ENCODE measurements at regions not wholly inside any gene's neighbourhood (a gene's known extent, or its start where the extent isn't known, plus 50 kb on each side); places are given as distances from the start of the nearest gene placed in this dataset.

GRCh38 chr2:180572346-180572745 is 408.1 kb upstream of the UBE2E3 start:
- Histone ChIP-seq H3K4me1 (ENCODE audit: control insufficient read depth in 2 of 2, insufficient read depth in 2 of 2, low read length in 2 of 2) (peaks cover 0 to 6% of the 10 kb centered on the region in 2 donors), H3K9me3 (ENCODE audit: control insufficient read depth in 2 of 2, low read length in 2 of 2) (no peaks in the 10 kb centered on the region), H3K36me3 (ENCODE audit: control insufficient read depth in 2 of 2, insufficient read depth in 2 of 2, low read length in 2 of 2) (no peaks in the 10 kb centered on the region), H3K27ac (ENCODE audit: low read depth in 2 of 2, low read length in 2 of 2) (no peak overlapping the region), H3K4me3 (ENCODE audit: low read length in 2 of 2) (no peak overlapping the region), H3K9ac (ENCODE audit: low read depth in 1 of 2, low read length in 2 of 2) (no peak overlapping the region), H3K27me3 (ENCODE audit: control insufficient read depth in 2 of 2, insufficient read depth in 2 of 2, low read length in 2 of 2) (no peaks in the 10 kb centered on the region)

- Histone ChIP-seq H3K27me3 (ENCODE audit: control insufficient read depth in 2 of 2, insufficient read depth in 2 of 2, low read length in 2 of 2) (no peaks in the 10 kb centered on the region), H3K27ac (ENCODE audit: low read depth in 2 of 2, low read length in 2 of 2) (no peak overlapping the region), H3K36me3 (ENCODE audit: control insufficient read depth in 2 of 2, insufficient read depth in 2 of 2, low read length in 2 of 2) (no peaks in the 10 kb centered on the region), H3K4me1 (ENCODE audit: control insufficient read depth in 2 of 2, insufficient read depth in 2 of 2, low read length in 2 of 2) (peaks cover 0 to 6% of the 10 kb centered on the region in 2 donors), H3K4me3 (ENCODE audit: low read length in 2 of 2) (no peak overlapping the region), H3K9me3 (ENCODE audit: control insufficient read depth in 2 of 2, low read length in 2 of 2) (no peaks in the 10 kb centered on the region), H3K9ac (ENCODE audit: low read depth in 1 of 2, low read length in 2 of 2) (no peak overlapping the region)
These were observed 408.8 kb upstream of the UBE2E3 start for GRCh38 chr2:180571559-180571958.

GRCh38 chr2:180570864-180571263 is 409.5 kb upstream of the UBE2E3 start:
- H3K36me3 ChIP-seq (ENCODE audit: control insufficient read depth in 2 of 2, insufficient read depth in 2 of 2, low read length in 2 of 2) = no peaks in the 10 kb centered on the region

GRCh38 chr2:180564051-180564450 is 416.4 kb upstream of the UBE2E3 start:
- no peaks in the 10 kb centered on the region for H3K27me3 ChIP-seq (ENCODE audit: control insufficient read depth in 2 of 2, insufficient read depth in 2 of 2, low read length in 2 of 2)
- H3K4me3 ChIP-seq (ENCODE audit: low read length in 2 of 2) = no peak overlapping the region
- no peak overlapping the region for H3K27ac ChIP-seq (ENCODE audit: low read depth in 2 of 2, low read length in 2 of 2)
- H3K36me3 ChIP-seq (ENCODE audit: control insufficient read depth in 2 of 2, insufficient read depth in 2 of 2, low read length in 2 of 2) = no peaks in the 10 kb centered on the region
- H3K9me3 ChIP-seq (ENCODE audit: control insufficient read depth in 2 of 2, low read length in 2 of 2) = no peaks in the 10 kb centered on the region
- peaks cover 0 to 6% of the 10 kb centered on the region in 2 donors for H3K4me1 ChIP-seq (ENCODE audit: control insufficient read depth in 2 of 2, insufficient read depth in 2 of 2, low read length in 2 of 2)
- no peak overlapping the region for H3K9ac ChIP-seq (ENCODE audit: low read depth in 1 of 2, low read length in 2 of 2)

More at GRCh38 chr2:180570864-180571263, 409.5 kb upstream of the UBE2E3 start:
- Histone ChIP-seq H3K4me1 (ENCODE audit: control insufficient read depth in 2 of 2, insufficient read depth in 2 of 2, low read length in 2 of 2) (peaks cover 0 to 6% of the 10 kb centered on the region in 2 donors), H3K27ac (ENCODE audit: low read depth in 2 of 2, low read length in 2 of 2) (no peak overlapping the region), H3K4me3 (ENCODE audit: low read length in 2 of 2) (no peak overlapping the region), H3K9ac (ENCODE audit: low read depth in 1 of 2, low read length in 2 of 2) (no peak overlapping the region), H3K9me3 (ENCODE audit: control insufficient read depth in 2 of 2, low read length in 2 of 2) (no peaks in the 10 kb centered on the region), H3K27me3 (ENCODE audit: control insufficient read depth in 2 of 2, insufficient read depth in 2 of 2, low read length in 2 of 2) (no peaks in the 10 kb centered on the region)

- Histone ChIP-seq H3K36me3 (ENCODE audit: control insufficient read depth in 2 of 2, insufficient read depth in 2 of 2, low read length in 2 of 2) (no peaks in the 10 kb centered on the region), H3K27me3 (ENCODE audit: control insufficient read depth in 2 of 2, insufficient read depth in 2 of 2, low read length in 2 of 2) (no peaks in the 10 kb centered on the region), H3K9ac (ENCODE audit: low read depth in 1 of 2, low read length in 2 of 2) (no peak overlapping the region), H3K9me3 (ENCODE audit: control insufficient read depth in 2 of 2, low read length in 2 of 2) (no peaks in the 10 kb centered on the region), H3K27ac (ENCODE audit: low read depth in 2 of 2, low read length in 2 of 2) (no peak overlapping the region), H3K4me1 (ENCODE audit: control insufficient read depth in 2 of 2, insufficient read depth in 2 of 2, low read length in 2 of 2) (peaks cover 0 to 6% of the 10 kb centered on the region in 2 donors), H3K4me3 (ENCODE audit: low read length in 2 of 2) (no peak overlapping the region)
These were observed 418.0 kb upstream of the UBE2E3 start for GRCh38 chr2:180562378-180562777.

- peaks cover 0 to 6% of the 10 kb centered on the region in 2 donors for H3K4me1 ChIP-seq (ENCODE audit: control insufficient read depth in 2 of 2, insufficient read depth in 2 of 2, low read length in 2 of 2)
These were observed 420.6 kb upstream of the UBE2E3 start for GRCh38 chr2:180559771-180560170.

GRCh38 chr2:180559038-180559437 is 421.4 kb upstream of the UBE2E3 start:
- H3K27ac ChIP-seq (ENCODE audit: low read depth in 2 of 2, low read length in 2 of 2) = no peak overlapping the region
- no peaks in the 10 kb centered on the region for H3K9me3 ChIP-seq (ENCODE audit: control insufficient read depth in 2 of 2, low read length in 2 of 2)
- H3K4me3 ChIP-seq (ENCODE audit: low read length in 2 of 2) = no peak overlapping the region
- peaks cover 0 to 6% of the 10 kb centered on the region in 2 donors for H3K4me1 ChIP-seq (ENCODE audit: control insufficient read depth in 2 of 2, insufficient read depth in 2 of 2, low read length in 2 of 2)
- H3K27me3 ChIP-seq (ENCODE audit: control insufficient read depth in 2 of 2, insufficient read depth in 2 of 2, low read length in 2 of 2) = no peaks in the 10 kb centered on the region
- no peak overlapping the region for H3K9ac ChIP-seq (ENCODE audit: low read depth in 1 of 2, low read length in 2 of 2)
- H3K36me3 ChIP-seq (ENCODE audit: control insufficient read depth in 2 of 2, insufficient read depth in 2 of 2, low read length in 2 of 2) = no peaks in the 10 kb centered on the region

More at GRCh38 chr2:180559771-180560170, 420.6 kb upstream of the UBE2E3 start:
- Histone ChIP-seq H3K36me3 (ENCODE audit: control insufficient read depth in 2 of 2, insufficient read depth in 2 of 2, low read length in 2 of 2) (no peaks in the 10 kb centered on the region), H3K4me3 (ENCODE audit: low read length in 2 of 2) (no peak overlapping the region), H3K9me3 (ENCODE audit: control insufficient read depth in 2 of 2, low read length in 2 of 2) (no peaks in the 10 kb centered on the region), H3K27ac (ENCODE audit: low read depth in 2 of 2, low read length in 2 of 2) (no peak overlapping the region), H3K9ac (ENCODE audit: low read depth in 1 of 2, low read length in 2 of 2) (no peak overlapping the region), H3K27me3 (ENCODE audit: control insufficient read depth in 2 of 2, insufficient read depth in 2 of 2, low read length in 2 of 2) (no peaks in the 10 kb centered on the region)

GRCh38 chr2:180555391-180555965 is 424.9 kb upstream of the UBE2E3 start:
- H3K36me3 ChIP-seq (ENCODE audit: control insufficient read depth in 2 of 2, insufficient read depth in 2 of 2, low read length in 2 of 2) = no peaks in the 10 kb centered on the region
- no peak overlapping the region for H3K4me3 ChIP-seq (ENCODE audit: low read length in 2 of 2)
- H3K27me3 ChIP-seq (ENCODE audit: control insufficient read depth in 2 of 2, insufficient read depth in 2 of 2, low read length in 2 of 2) = no peaks in the 10 kb centered on the region
- H3K9me3 ChIP-seq (ENCODE audit: control insufficient read depth in 2 of 2, low read length in 2 of 2) = no peaks in the 10 kb centered on the region
- no peak overlapping the region for H3K27ac ChIP-seq (ENCODE audit: low read depth in 2 of 2, low read length in 2 of 2)
- H3K9ac ChIP-seq (ENCODE audit: low read depth in 1 of 2, low read length in 2 of 2) = no peak overlapping the region
- no peaks in the 10 kb centered on the region for H3K4me1 ChIP-seq (ENCODE audit: control insufficient read depth in 2 of 2, insufficient read depth in 2 of 2, low read length in 2 of 2)

- Histone ChIP-seq H3K9ac (ENCODE audit: low read depth in 1 of 2, low read length in 2 of 2) (no peak overlapping the region), H3K4me1 (ENCODE audit: control insufficient read depth in 2 of 2, insufficient read depth in 2 of 2, low read length in 2 of 2) (no peaks in the 10 kb centered on the region), H3K27me3 (ENCODE audit: control insufficient read depth in 2 of 2, insufficient read depth in 2 of 2, low read length in 2 of 2) (no peaks in the 10 kb centered on the region), H3K27ac (ENCODE audit: low read depth in 2 of 2, low read length in 2 of 2) (no peak overlapping the region), H3K36me3 (ENCODE audit: control insufficient read depth in 2 of 2, insufficient read depth in 2 of 2, low read length in 2 of 2) (no peaks in the 10 kb centered on the region), H3K4me3 (ENCODE audit: low read length in 2 of 2) (no peak overlapping the region), H3K9me3 (ENCODE audit: control insufficient read depth in 2 of 2, low read length in 2 of 2) (no peaks in the 10 kb centered on the region)
These were observed 426.1 kb upstream of the UBE2E3 start for GRCh38 chr2:180554330-180554729.

- H3K9me3 ChIP-seq (ENCODE audit: control insufficient read depth in 2 of 2, low read length in 2 of 2) = no peaks in the 10 kb centered on the region
- no peaks in the 10 kb centered on the region for H3K4me1 ChIP-seq (ENCODE audit: control insufficient read depth in 2 of 2, insufficient read depth in 2 of 2, low read length in 2 of 2)
- H3K36me3 ChIP-seq (ENCODE audit: control insufficient read depth in 2 of 2, insufficient read depth in 2 of 2, low read length in 2 of 2) = no peaks in the 10 kb centered on the region
- no peak overlapping the region for H3K27ac ChIP-seq (ENCODE audit: low read depth in 2 of 2, low read length in 2 of 2)
- H3K9ac ChIP-seq (ENCODE audit: low read depth in 1 of 2, low read length in 2 of 2) = no peak overlapping the region
- H3K27me3 ChIP-seq (ENCODE audit: control insufficient read depth in 2 of 2, insufficient read depth in 2 of 2, low read length in 2 of 2) = no peaks in the 10 kb centered on the region
- no peak overlapping the region for H3K4me3 ChIP-seq (ENCODE audit: low read length in 2 of 2)
These were observed 427.2 kb upstream of the UBE2E3 start for GRCh38 chr2:180553094-180553715.

All from mucosa of rectum (tissue), 2 donors.